ENCODE measurements at regions not wholly inside any gene's neighbourhood (a gene's known extent, or its start where the extent isn't known, plus 50 kb on each side); places are given as distances from the start of the nearest gene placed in this dataset.

DNA sequence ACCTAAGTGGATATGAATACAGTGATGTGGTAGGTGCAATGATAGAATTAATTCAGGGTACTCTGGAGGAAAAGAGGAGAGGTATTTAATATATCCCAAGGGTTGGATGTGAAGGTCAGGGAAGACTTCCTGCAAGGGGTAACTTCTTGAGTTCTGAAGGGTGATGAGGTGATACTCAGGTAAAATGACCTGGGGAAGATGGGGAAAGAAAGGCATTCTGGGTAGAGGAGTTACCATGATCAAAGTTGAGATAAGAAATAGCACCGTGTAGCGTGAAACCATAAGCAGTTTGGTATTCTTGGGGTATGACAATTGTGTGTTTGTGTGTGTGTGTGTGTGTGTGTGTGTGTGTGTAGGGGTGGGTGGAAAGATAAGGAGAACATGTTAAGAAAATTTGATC, 270.4 kb upstream of the LCORL start:
- CTCF ChIA-PET = no interaction called here
- Histone ChIP-seq H3K4me1 (ENCODE audit: control insufficient read depth in 1 of 2, insufficient read depth in 2 of 2, low read depth in 1 of 2, low read length in 1 of 2) (no peaks in the 10 kb centered on the region; a peak in 2 of 4 replicates), H3K27me3 (ENCODE audit: insufficient read depth) (no peaks in the 10 kb centered on the region), H3F3A (replicated peaks; ENCODE audit: insufficient read depth) (no peaks in the 10 kb centered on the region), H2AFZ (ENCODE audit: low read depth) (no peak overlapping the region), H4K20me1 (ENCODE audit: insufficient read depth) (no peaks in the 10 kb centered on the region), H3K36me3 (replicated peaks in 1 of 2; ENCODE audit: control insufficient read depth in 1 of 2, insufficient read depth in 2 of 2, low read length in 1 of 2) (no peaks in the 10 kb centered on the region), H3K9me3 (no peaks in the 10 kb centered on the region; the same call in 1 of the 2 replicates), H3K79me2 (ENCODE audit: insufficient read depth) (no peaks in the 10 kb centered on the region), H3K9me2 (no peaks in the 10 kb centered on the region), H3K9ac (no peak overlapping the region), H3K4me3 (ENCODE audit: low read depth in 2 of 2, low read length in 1 of 2) (no peak overlapping the region), H3K27ac (ENCODE audit: low read depth in 2 of 2, low read length in 1 of 2) (no peak overlapping the region), H3K4me2 (no peak overlapping the region)
- WGBS (ENCODE audit: low lambda C conversion rate) = 37% methylated on average over 2 of the region's 2 CpGs
- TF ChIP-seq PBX3 (IDR thresholded peaks at IDR 0.05) = no peak
- no peak for TF ChIP-seq GABPA (IDR thresholded peaks at IDR 0.05; ENCODE audit: low read depth)
- POLR2A ChIA-PET = no interaction called here
- no peak for DNase-seq

DNA sequence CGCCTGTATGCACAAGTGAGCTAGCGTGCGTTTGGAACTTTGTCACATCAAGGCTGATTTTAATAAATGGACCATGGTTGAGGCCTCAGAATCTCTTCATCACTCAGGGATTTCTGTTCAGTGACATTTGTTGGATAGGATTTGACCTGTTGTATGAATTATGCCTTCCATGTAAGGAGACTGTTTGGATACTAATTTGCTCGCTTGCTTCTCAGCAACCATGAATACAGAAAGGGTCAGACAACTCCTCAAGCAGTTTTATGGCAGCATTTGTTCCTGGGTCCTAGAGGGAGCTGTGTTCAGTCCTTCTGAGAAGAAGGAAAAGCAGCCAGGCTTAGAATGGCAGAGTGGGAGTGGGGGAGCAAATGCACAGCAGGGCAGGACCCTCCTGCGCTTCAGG, 269.7 kb upstream of the LCORL start:
- DNase-seq = no peak
- H3K27ac ChIP-seq (ENCODE audit: low read depth in 2 of 2, low read length in 1 of 2) = no peak overlapping the region
- TF ChIP-seq FOSL2 (IDR thresholded peaks at IDR 0.05; ENCODE audit: borderline replicate concordance, low read depth) (no peak), REST (IDR thresholded peaks at IDR 0.05; ENCODE audit: low read depth, low read length) (no peak), NRF1 (IDR thresholded peaks at IDR 0.05; ENCODE audit: low read depth, low read length) (no peak), EP300 (IDR thresholded peaks at IDR 0.05; ENCODE audit: borderline replicate concordance in 1 of 2, low read depth in 1 of 2, low read length in 1 of 2) (no peak), RXRA (IDR thresholded peaks at IDR 0.05; ENCODE audit: borderline replicate concordance, low read depth) (no peak), JUND (IDR thresholded peaks at IDR 0.05) (no peak), USF1 (IDR thresholded peaks at IDR 0.05; ENCODE audit: borderline replicate concordance, low read depth) (no peak)
- no peaks in the 10 kb centered on the region for H3K9me2 ChIP-seq
- WGBS (ENCODE audit: low lambda C conversion rate) = 37% methylated on average over 5 of the region's 5 CpGs
- no peaks in the 10 kb centered on the region for H4K20me1 ChIP-seq (ENCODE audit: insufficient read depth)
- H3K4me1 ChIP-seq (ENCODE audit: control insufficient read depth in 1 of 2, insufficient read depth in 2 of 2, low read depth in 1 of 2, low read length in 1 of 2) = no peaks in the 10 kb centered on the region; a peak in 2 of 4 replicates
- ChIA-PET POLR2A (no interaction called here), CTCF (no interaction called here)
- H3K79me2 ChIP-seq (ENCODE audit: insufficient read depth) = no peaks in the 10 kb centered on the region
- H2AFZ ChIP-seq (ENCODE audit: low read depth) = no peak overlapping the region
- no peaks in the 10 kb centered on the region; the same call in 1 of the 2 replicates for H3K9me3 ChIP-seq
- no peak overlapping the region for H3K4me2 ChIP-seq
- no peaks in the 10 kb centered on the region for H3K27me3 ChIP-seq (ENCODE audit: insufficient read depth)
- H3K4me3 ChIP-seq (ENCODE audit: low read depth in 2 of 2, low read length in 1 of 2) = no peak overlapping the region
- H3F3A ChIP-seq (replicated peaks; ENCODE audit: insufficient read depth) = no peaks in the 10 kb centered on the region
- no peak overlapping the region for H3K9ac ChIP-seq
- H3K36me3 ChIP-seq (replicated peaks in 1 of 2; ENCODE audit: control insufficient read depth in 1 of 2, insufficient read depth in 2 of 2, low read length in 1 of 2) = no peaks in the 10 kb centered on the region

Data from SK-N-SH (cell line).